Astrocyte (in vitro differentiated cells and primary cell): ENCODE measurements at regions not wholly inside any gene's neighbourhood (a gene's known extent, or its start where the extent isn't known, plus 50 kb on each side); places are given as distances from the start of the nearest gene placed in this dataset.
"Not testable (repeated sequence)": the region's sequence is repeated elsewhere in the genome, so short reads cannot be mapped to it uniquely, and the experiment has no call there.

Experiments used
- DNase-seq: peaks from one replicate; pipeline ENCODE4 v3.0.0-alpha.2; 2010; ENCODE audit warnings: low read depth
- FAIRE-seq: peaks from 2 replicates; lab custom pipeline; 2011; peaks lifted over from hg19 to GRCh38; lab: Jason Lieb, UNC
- H2AFZ ChIP-seq: 2 replicates; pipeline ENCODE4 v1.6.0; 2012; ENCODE audit warnings: low read depth, low read length, inconsistent platforms
- H3K27ac ChIP-seq: 2 replicates; pipeline ENCODE4 v1.5.1; 2011; ENCODE audit warnings: low read depth, low read length, inconsistent platforms
- H3K27me3 ChIP-seq: 2 replicates; pipeline ENCODE4 v1.6.0; 2011; ENCODE audit warnings: low read length, inconsistent platforms; ENCODE audit not compliant: insufficient read depth
- H3K36me3 ChIP-seq: 2 replicates; pipeline ENCODE4 v1.5.1; 2011; ENCODE audit warnings: low read length, inconsistent platforms; ENCODE audit not compliant: insufficient read depth
- H3K4me1 ChIP-seq: 2 replicates; pipeline ENCODE4 v1.5.1; 2011; ENCODE audit warnings: low read length, inconsistent platforms; ENCODE audit not compliant: insufficient read depth
- H3K4me2 ChIP-seq: 2 replicates; pipeline ENCODE4 v1.6.0; 2012; ENCODE audit warnings: low read length, inconsistent platforms
- H3K4me3 ChIP-seq: 2 replicates; pipeline ENCODE4 v1.5.1; 2011; ENCODE audit warnings: low read depth, mild to moderate bottlenecking, low read length, inconsistent platforms; ENCODE audit not compliant: insufficient read depth
- H3K79me2 ChIP-seq: 2 replicates; pipeline ENCODE4 v1.6.0; 2012; ENCODE audit warnings: mild to moderate bottlenecking, low read length, inconsistent platforms; ENCODE audit not compliant: insufficient read depth
- H3K9ac ChIP-seq: 2 replicates; pipeline ENCODE4 v1.6.0; 2012; ENCODE audit warnings: mild to moderate bottlenecking, low read length, inconsistent platforms
- H3K9me3 ChIP-seq: 2 replicates; pipeline ENCODE4 v1.5.1; 2012; ENCODE audit warnings: low read depth, mild to moderate bottlenecking, low read length, inconsistent platforms; ENCODE audit not compliant: insufficient read depth
- H4K20me1 ChIP-seq: 2 replicates; pipeline ENCODE4 v1.6.0; 2012; ENCODE audit warnings: low read length, inconsistent platforms; ENCODE audit not compliant: insufficient read depth
- H3K27ac Mint-ChIP-seq: one replicate; pipeline ENCODE4 v1.8.0; 2021; ENCODE audit warnings: mild to moderate bottlenecking, mixed read lengths; ENCODE audit not compliant: unreplicated experiment
- H3K27me3 Mint-ChIP-seq: one replicate; pipeline ENCODE4 v1.8.0; 2021; ENCODE audit warnings: low read depth, mixed read lengths; ENCODE audit not compliant: unreplicated experiment
- H3K36me3 Mint-ChIP-seq: one replicate; pipeline ENCODE4 v1.8.0; 2021; ENCODE audit warnings: low read depth, mixed read lengths; ENCODE audit not compliant: unreplicated experiment
- H3K4me1 Mint-ChIP-seq: one replicate; pipeline ENCODE4 v1.8.0; 2021; ENCODE audit warnings: low read depth, mixed read lengths; ENCODE audit not compliant: unreplicated experiment
- H3K4me3 Mint-ChIP-seq: one replicate; pipeline ENCODE4 v1.8.0; 2021; ENCODE audit warnings: mild to moderate bottlenecking, moderate library complexity, mixed read lengths; ENCODE audit not compliant: unreplicated experiment
- H3K9me3 Mint-ChIP-seq: one replicate; pipeline ENCODE4 v1.8.0; 2021; ENCODE audit warnings: mild to moderate bottlenecking, mixed read lengths; ENCODE audit not compliant: unreplicated experiment
- CTCF ChIP-seq: IDR thresholded peaks from 2 replicates; pipeline ENCODE4 v1.5.1; 2011; ENCODE audit warnings: low read depth, mild to moderate bottlenecking, inconsistent platforms, low read length, moderate library complexity; ENCODE audit not compliant: insufficient read depth
- EZH2 ChIP-seq: IDR thresholded peaks from 2 replicates; pipeline ENCODE4 v1.6.1; 2012; ENCODE audit warnings: mild to moderate bottlenecking, low read length, inconsistent platforms; ENCODE audit not compliant: insufficient read depth

GRCh38 chr12:34253674-34254073 lies 231.4 kb downstream of the ALG10 start:
- Mint-ChIP-seq H3K4me1 (no peaks in the 10 kb centered on the region), H3K4me3 (no peak overlapping the region), H3K9me3 (peaks cover 8% of the 10 kb centered on the region), H3K27me3 (no peaks in the 10 kb centered on the region), H3K27ac (no peak overlapping the region), H3K36me3 (no peaks in the 10 kb centered on the region)
- no peak overlapping the region for H3K4me2 ChIP-seq
- H3K9me3 ChIP-seq, result no peaks in the 10 kb centered on the region
- FAIRE-seq, result no peak
- TF ChIP-seq EZH2 (no peak), CTCF (no peak)
- no peaks in the 10 kb centered on the region for H4K20me1 ChIP-seq
- no peak for DNase-seq
- no peaks in the 10 kb centered on the region for H3K27me3 ChIP-seq
- no peak overlapping the region for H2AFZ ChIP-seq
- no peak overlapping the region for H3K27ac ChIP-seq
- no peak overlapping the region for H3K4me3 ChIP-seq
- no peak overlapping the region for H3K9ac ChIP-seq
- H3K79me2 ChIP-seq, result no peaks in the 10 kb centered on the region
- H3K36me3 ChIP-seq, result no peaks in the 10 kb centered on the region
- H3K4me1 ChIP-seq, result no peaks in the 10 kb centered on the region

GRCh38 chr12:34257093-34257492 lies 234.8 kb downstream of the ALG10 start:
- H3K36me3 Mint-ChIP-seq, result no peaks in the 10 kb centered on the region
- Histone ChIP-seq H3K4me1 (no peaks in the 10 kb centered on the region), H3K4me2 (no peak overlapping the region), H3K27ac (no peak overlapping the region), H4K20me1 (no peaks in the 10 kb centered on the region), H3K36me3 (no peaks in the 10 kb centered on the region), H3K9ac (no peak overlapping the region), H3K9me3 (peaks cover 3% of the 10 kb centered on the region), H2AFZ (no peak overlapping the region), H3K27me3 (no peaks in the 10 kb centered on the region), H3K4me3 (no peak overlapping the region), H3K79me2 (no peaks in the 10 kb centered on the region)
- H3K4me3 Mint-ChIP-seq, result no peak overlapping the region
- H3K4me1 Mint-ChIP-seq, result no peaks in the 10 kb centered on the region
- H3K27me3 Mint-ChIP-seq, result no peaks in the 10 kb centered on the region
- H3K9me3 Mint-ChIP-seq, result peaks cover 8% of the 10 kb centered on the region
- no peak for TF ChIP-seq CTCF
- TF ChIP-seq EZH2, result no peak
- DNase-seq (no peak), FAIRE-seq (no peak)
- H3K27ac Mint-ChIP-seq, result no peak overlapping the region

DNA sequence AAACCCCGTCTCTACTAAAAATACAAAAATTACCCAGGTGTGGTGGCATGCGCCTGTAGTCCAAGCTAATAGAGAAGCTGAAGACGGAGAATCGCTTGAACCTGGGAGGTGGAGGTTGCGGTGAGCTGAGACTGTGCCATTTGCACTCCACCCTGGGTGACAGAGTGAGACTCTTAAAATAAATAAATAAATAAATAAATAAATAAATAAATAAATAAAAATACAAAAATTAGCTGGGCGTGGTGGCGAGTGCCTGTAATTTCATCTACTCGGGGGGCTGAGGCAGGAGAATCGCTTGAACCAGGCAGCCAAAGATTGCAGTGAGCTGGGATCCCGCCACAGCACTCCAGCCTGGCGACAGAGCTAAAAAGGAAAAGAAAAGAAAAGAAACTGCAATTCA lies 239.8 kb downstream of the ALG10 start:
- DNase-seq, H4K20me1 ChIP-seq, H3K4me1 Mint-ChIP-seq, H3K9me3 ChIP-seq, H3K27me3 ChIP-seq, H3K27ac ChIP-seq, H3K27me3 Mint-ChIP-seq, H2AFZ ChIP-seq, FAIRE-seq, H3K36me3 Mint-ChIP-seq, H3K79me2 ChIP-seq, H3K4me1 ChIP-seq, H3K4me3 ChIP-seq, H3K27ac Mint-ChIP-seq, H3K4me2 ChIP-seq, H3K36me3 ChIP-seq, H3K4me3 Mint-ChIP-seq, H3K9ac ChIP-seq: not testable (repeated sequence)
- H3K9me3 Mint-ChIP-seq, result peaks cover 25% of the 10 kb centered on the region
